GM19395 (cell line): ENCODE measurements at regions not wholly inside any gene's neighbourhood (a gene's known extent, or its start where the extent isn't known, plus 50 kb on each side); places are given as distances from the start of the nearest gene placed in this dataset.

Experiments used
- ATAC-seq: cut with Tn5 transposase; IDR thresholded peaks from one replicate; pipeline ENCODE4 v1.9.1; 2021; ENCODE audit warnings: mild to moderate bottlenecking, moderate library complexity; ENCODE audit not compliant: unreplicated experiment

DNA sequence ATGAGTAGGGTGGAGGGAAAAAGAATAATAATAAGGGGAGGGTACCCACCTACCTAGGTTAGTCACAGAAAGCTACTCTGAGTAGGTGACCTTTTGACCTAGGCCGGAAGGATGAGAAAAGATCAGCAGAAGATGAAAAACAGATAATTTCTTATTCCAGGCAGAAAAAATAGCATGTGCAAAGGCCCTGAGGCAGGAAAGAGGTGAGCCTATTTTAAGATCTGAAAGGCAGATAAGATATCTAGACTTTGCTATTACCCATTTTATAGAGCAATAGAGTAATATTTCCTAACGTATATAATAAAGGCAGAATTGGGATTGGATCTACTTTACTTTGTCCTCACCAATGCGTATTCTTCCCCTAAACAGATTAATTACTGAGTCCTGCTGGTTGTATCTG is 393.9 kb upstream of the MPDZ start:
- ATAC-seq = no peak

- ATAC-seq = no peak
Observed at GRCh38 chr9:13665418-13666066, 386.1 kb upstream of the MPDZ start.

DNA sequence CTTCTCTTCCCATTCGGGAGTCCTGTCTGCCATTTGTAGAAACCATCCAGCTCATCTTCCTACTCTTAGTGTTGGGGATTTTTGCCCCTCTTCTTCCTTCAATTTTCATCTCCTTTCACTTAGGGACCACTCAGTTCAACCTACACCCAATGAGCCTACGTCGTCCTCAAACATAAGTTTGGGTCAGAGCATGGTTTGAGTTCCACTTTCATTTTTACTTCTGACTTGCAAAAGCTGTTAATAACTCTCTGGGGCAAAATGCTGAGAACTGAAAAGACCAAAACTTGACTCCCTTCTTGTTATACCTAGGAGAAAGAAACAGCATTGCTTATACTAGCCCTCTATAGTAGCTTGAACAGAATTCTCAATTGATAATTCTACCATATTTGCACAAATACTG is 381.5 kb upstream of the MPDZ start:
- ATAC-seq = no peak

DNA sequence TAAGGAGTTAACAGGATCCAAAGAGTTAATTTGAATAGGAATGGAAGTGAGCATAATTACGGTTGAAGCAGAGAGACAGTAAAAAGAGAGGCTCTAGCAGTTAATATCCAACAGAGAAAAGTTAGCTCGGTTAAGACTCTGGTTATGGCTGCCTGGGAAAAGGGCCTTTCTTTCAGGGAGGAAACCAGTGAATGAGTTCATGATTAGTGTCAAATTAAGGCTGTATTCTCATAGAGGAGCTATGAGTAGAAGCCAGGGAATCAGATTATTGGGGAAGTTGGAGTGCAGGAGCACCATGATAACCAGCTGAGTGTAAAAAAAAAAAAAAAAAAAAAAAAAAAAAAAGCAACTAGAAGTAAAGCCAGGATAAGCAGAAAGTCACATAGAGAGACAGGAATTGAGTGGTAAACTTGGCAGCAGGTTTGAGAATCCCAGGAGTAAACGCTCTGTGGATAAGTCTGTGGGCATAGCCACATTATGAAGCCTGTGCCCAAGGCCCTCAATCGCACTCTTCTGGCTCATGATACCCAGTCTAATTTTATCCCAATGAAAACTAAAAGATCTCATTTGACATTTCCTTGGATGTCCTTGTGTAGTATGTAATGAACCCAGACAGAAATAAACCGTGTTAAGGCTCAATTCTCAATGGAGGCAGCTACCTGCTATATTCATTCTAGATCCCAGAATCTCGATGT is 372.6 kb upstream of the MPDZ start:
- ATAC-seq = no peak

- ATAC-seq = no peak
Observed at GRCh38 chr9:13651526-13651925, 372.0 kb upstream of the MPDZ start.

- ATAC-seq = no peak
Observed at GRCh38 chr9:13648676-13649075, 369.2 kb upstream of the MPDZ start.

- ATAC-seq = no peak
Observed at GRCh38 chr9:13648068-13648467, 368.6 kb upstream of the MPDZ start.

DNA sequence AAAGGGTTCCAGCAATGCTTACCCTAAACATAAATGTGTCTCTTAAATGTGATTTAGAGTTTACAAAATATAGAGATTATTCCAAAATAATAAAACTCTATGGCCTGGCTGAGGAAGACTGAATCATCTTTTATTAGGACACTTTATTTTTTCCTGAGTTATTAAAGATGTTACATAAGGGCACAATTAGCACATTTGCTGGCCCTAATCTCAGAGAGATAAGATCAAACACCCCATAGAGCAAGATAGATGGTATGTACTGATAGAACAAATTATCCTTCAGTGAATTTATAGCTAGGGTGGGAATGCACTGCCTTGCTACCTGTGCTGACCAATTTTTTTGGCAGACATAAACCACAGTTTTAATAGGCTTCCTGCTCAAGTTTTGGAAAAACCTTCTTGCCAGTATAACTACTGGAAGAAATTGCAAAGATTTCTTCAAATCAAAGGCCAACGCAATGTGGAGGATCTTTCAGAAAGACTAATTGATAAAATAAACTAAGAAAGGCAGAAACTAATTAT is 367.1 kb upstream of the MPDZ start:
- ATAC-seq = no peak

- no peak for ATAC-seq
Observed at GRCh38 chr9:13645557-13645956, 366.1 kb upstream of the MPDZ start.

DNA sequence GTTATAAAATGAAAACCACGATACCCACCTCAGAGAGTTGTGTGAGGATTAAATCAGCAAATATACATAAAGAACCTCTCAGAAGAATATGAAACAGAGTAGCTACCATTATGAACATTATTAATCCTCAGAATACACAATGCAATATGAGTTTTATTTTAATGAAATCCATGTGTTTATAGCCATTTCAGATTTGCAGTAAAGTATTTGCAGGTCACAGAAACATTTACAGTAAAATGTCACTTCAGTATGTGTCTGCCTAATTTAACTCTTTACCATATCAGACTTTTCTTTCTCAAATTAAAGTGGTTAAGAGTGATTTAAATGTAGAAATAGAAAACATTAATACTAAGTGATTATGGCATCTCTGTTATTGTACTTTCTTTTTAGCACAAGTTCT is 365.2 kb upstream of the MPDZ start:
- ATAC-seq = no peak

GRCh38 chr9:13642646-13643045 is 363.2 kb upstream of the MPDZ start:
- ATAC-seq = no peak

GRCh38 chr9:13629067-13629466 is 349.6 kb upstream of the MPDZ start:
- ATAC-seq = no peak

- no peak for ATAC-seq
Observed at GRCh38 chr9:13628526-13628925, 349.0 kb upstream of the MPDZ start.

DNA sequence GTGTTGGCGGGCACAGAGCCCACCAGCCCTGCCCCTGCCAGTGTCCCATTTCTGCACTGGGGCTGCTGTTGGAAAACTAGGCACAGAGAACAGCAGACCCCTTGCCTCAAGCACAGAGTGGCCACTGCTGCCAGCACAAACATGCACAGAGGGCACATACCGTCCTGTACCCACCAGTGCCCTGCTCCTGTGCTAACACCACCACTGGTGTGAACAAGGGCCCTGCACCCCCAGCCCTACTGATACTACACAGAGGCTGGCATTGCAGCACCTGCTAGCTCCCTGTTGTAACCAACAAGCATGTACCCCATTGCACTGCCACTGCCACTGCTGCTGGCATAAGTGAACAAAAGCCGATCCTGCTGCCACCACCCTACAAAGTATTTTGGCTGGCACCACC is 348.0 kb upstream of the MPDZ start:
- no peak for ATAC-seq

GRCh38 chr9:13627071-13627470 is 347.6 kb upstream of the MPDZ start:
- ATAC-seq = no peak

DNA sequence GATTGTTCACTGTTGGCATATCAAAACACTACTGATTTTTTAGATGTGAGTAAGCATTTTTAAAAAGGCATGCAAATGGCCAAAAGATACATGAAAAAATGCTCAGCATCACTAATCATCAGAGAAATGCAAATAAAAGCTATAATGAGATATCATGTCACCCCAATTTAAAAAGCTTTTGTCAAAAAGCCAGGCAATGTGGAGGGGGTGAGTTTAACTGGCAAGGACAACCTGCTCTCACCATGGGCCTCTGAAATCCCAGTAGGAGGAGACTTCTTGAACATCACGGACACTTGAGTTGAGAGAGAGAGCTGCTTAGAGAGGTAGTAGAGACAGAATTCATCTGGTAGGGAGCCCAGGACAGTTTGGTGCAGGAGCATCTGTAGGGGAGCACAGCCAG is 347.1 kb upstream of the MPDZ start:
- no peak for ATAC-seq

- no peak for ATAC-seq
Observed at GRCh38 chr9:13621872-13622564, 342.5 kb upstream of the MPDZ start.

- ATAC-seq = no peak
Observed at GRCh38 chr9:13616491-13617035, 337.1 kb upstream of the MPDZ start.

DNA sequence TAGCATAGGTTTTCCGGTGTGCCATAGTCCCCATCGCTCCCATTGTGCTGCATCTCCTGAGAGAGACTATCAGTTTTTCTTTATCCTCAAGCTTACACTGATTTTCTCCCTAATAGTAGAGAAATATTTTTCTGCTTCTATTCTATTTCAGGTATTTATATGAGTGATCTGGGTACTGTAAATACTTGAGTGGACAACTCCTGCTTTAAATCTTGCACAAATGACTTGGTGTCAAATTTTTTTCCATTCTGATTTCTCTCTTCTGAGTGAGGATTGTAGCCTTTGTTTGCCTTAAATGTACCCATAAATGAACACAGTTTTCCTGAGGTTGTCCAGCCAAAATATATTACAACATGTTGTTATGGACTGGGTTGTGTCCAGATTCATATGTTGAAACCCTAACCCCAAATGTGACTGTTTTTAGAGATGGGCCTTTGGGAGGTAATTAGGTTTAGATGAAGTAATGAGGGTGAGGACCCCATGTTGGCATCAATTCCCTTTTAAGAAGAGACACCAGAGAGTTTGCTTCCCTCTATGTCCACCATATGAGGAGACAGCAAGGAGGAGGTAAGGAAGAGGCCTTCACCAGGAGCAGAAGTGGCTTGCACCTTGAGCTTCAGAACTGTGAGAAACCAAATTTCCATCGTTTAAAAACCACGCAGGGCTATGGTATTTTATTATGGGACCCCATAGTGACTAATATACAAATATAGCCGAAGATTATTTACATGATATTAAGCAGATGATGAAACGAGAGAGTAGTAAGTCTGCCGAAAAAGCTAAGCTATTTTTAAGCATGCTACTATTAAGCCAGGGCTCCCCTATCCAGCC is 336.4 kb upstream of the MPDZ start:
- ATAC-seq = no peak

DNA sequence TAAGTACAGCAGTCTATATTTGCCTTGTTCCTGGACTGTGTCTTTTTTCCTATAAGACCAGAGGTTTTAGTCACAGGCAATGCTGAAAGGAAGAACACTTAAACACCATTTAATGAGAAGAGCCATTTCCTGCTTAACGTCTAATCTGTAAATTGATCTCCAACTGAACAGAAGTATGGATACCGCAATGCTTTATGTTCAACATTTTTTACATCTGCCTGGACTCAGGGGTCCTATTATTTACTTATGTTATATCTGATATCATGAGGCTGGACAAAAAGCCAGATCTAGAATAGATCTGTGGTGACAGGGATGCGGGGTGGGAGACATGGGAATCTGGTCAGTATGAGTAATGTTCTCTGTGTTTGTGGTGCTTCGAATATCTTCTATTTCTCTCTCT is 334.6 kb upstream of the MPDZ start:
- no peak for ATAC-seq

DNA sequence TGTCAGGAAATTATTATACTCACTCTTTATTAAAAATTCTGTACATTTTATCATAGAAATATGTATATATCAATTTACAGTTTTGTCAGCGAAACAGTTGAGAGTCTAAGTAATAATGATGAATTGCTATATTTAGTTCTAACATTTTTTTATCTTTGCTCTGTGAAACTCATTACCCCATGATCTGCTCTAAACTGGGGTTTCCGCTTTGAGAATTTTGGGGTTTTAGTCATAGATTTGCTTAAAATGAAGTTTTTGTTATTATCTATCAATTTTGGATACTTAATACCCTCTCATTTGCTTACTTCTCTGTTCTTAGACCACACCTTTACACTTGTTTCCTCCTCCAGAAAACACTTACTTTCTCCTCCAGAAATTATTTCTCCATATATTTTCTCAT is 333.8 kb upstream of the MPDZ start:
- ATAC-seq = no peak
